M059J (cell line): ENCODE measurements at regions not wholly inside any gene's neighbourhood (a gene's known extent, or its start where the extent isn't known, plus 50 kb on each side); places are given as distances from the start of the nearest gene placed in this dataset.

Experiments
- DNase-seq: peaks from one replicate; pipeline ENCODE4 v3.0.0-alpha.2; 2012; ENCODE audit warnings: low read depth

GRCh38 chr7:136254148-136254547 lies 277.0 kb upstream of the MTPN start:
- no peak for DNase-seq

GRCh38 chr7:136251826-136252225 lies 274.7 kb upstream of the MTPN start:
- peak; percentile 59 for DNase-seq

- DNase-seq, result no peak
These were observed 270.1 kb upstream of the MTPN start for GRCh38 chr7:136247211-136247610.

GRCh38 chr7:136245327-136246004 lies 268.3 kb upstream of the MTPN start:
- no peak for DNase-seq

- peak; percentile 56 for DNase-seq
These were observed 256.9 kb upstream of the MTPN start for GRCh38 chr7:136234040-136234439.

GRCh38 chr7:136230210-136230609 lies 253.1 kb upstream of the MTPN start:
- no peak for DNase-seq

GRCh38 chr7:136229790-136230189 lies 252.6 kb upstream of the MTPN start:
- DNase-seq, result no peak

GRCh38 chr7:136228171-136228570 lies 251.0 kb upstream of the MTPN start:
- DNase-seq, result peak; percentile 25

GRCh38 chr7:136214356-136214755 lies 237.2 kb upstream of the MTPN start:
- DNase-seq, result no peak

- DNase-seq, result no peak
These were observed 235.9 kb upstream of the MTPN start for GRCh38 chr7:136213012-136213411.

- DNase-seq, result no peak
These were observed 233.5 kb upstream of the MTPN start for GRCh38 chr7:136210664-136211063.

GRCh38 chr7:136210079-136210478 lies 232.9 kb upstream of the MTPN start:
- DNase-seq, result no peak

GRCh38 chr7:136205956-136206355 lies 228.8 kb upstream of the MTPN start:
- no peak for DNase-seq

- no peak for DNase-seq
These were observed 221.0 kb upstream of the MTPN start for GRCh38 chr7:136198168-136198567.

- DNase-seq, result peak; percentile 7
These were observed 217.7 kb upstream of the MTPN start for GRCh38 chr7:136194878-136195277.

GRCh38 chr7:136193940-136194339 lies 216.8 kb upstream of the MTPN start:
- DNase-seq, result no peak

GRCh38 chr7:136189506-136189998 lies 212.4 kb upstream of the MTPN start:
- DNase-seq, result no peak

GRCh38 chr7:136186281-136186680 lies 209.1 kb upstream of the MTPN start:
- DNase-seq, result no peak

- no peak for DNase-seq
These were observed 207.6 kb upstream of the MTPN start for GRCh38 chr7:136184719-136185118.

GRCh38 chr7:136183981-136184380 lies 206.8 kb upstream of the MTPN start:
- DNase-seq, result peak; percentile 20

- DNase-seq, result no peak
These were observed 203.8 kb upstream of the MTPN start for GRCh38 chr7:136180984-136181383.

- no peak for DNase-seq
These were observed 202.9 kb upstream of the MTPN start for GRCh38 chr7:136179851-136180721.

- DNase-seq, result no peak
These were observed 202.0 kb upstream of the MTPN start for GRCh38 chr7:136179154-136179553.
